Prostate gland (tissue), 2 donors: ENCODE measurements at regions not wholly inside any gene's neighbourhood (a gene's known extent, or its start where the extent isn't known, plus 50 kb on each side); places are given as distances from the start of the nearest gene placed in this dataset.

ENCODE experiments used
- POLR2AphosphoS5 ChIP-seq: sonication (generic); formaldehyde crosslinking; IDR thresholded peaks from one replicate; pipeline ENCODE4 v1.6.1; 2017; ENCODE audit warnings: antibody characterized with exemption
- TF ChIP-seq, protein P1 (sequence below), 4 experiments: fragments of 200-600 bp in 2 of 4; fragments of 450-650 bp in 2 of 4; sonication (generic) in 2 of 4; IDR thresholded peaks; 1 replicate in 3 of 4; 2 replicates in 1 of 4; pipeline ENCODE4 v1.5.1; 2016 to 2019; ENCODE audit warnings: antibody characterized with exemption in 4 of 4, mild to moderate bottlenecking in 2 of 4, moderate library complexity in 2 of 4

DNA sequence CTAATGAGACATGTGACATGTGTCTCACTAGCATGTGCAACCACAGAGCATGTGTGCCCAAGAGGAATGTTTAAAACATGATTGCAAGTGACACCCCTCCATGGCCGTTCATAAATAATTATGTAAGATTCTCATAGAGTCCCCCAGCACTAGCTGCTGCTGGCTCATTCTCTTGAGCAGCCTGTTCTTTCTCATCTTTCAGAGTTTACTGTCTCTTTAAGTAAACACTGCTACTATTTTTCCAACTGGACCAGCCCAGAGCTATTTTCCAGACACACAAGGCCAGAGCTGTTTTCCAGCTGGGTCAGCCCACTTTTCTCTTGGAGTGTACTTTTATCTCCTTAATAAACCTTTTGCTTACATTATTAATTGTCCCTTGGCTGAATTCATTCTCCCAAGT lies 326.8 kb upstream of the DLGAP1 start:
- TF ChIP-seq, protein P1, sequence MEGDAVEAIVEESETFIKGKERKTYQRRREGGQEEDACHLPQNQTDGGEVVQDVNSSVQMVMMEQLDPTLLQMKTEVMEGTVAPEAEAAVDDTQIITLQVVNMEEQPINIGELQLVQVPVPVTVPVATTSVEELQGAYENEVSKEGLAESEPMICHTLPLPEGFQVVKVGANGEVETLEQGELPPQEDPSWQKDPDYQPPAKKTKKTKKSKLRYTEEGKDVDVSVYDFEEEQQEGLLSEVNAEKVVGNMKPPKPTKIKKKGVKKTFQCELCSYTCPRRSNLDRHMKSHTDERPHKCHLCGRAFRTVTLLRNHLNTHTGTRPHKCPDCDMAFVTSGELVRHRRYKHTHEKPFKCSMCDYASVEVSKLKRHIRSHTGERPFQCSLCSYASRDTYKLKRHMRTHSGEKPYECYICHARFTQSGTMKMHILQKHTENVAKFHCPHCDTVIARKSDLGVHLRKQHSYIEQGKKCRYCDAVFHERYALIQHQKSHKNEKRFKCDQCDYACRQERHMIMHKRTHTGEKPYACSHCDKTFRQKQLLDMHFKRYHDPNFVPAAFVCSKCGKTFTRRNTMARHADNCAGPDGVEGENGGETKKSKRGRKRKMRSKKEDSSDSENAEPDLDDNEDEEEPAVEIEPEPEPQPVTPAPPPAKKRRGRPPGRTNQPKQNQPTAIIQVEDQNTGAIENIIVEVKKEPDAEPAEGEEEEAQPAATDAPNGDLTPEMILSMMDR (IDR thresholded peaks at IDR 0.05), result no peak
- no peak for TF ChIP-seq POLR2AphosphoS5
